Skeletal muscle tissue (tissue), 3 donors: ENCODE measurements at regions not wholly inside any gene's neighbourhood (a gene's known extent, or its start where the extent isn't known, plus 50 kb on each side); places are given as distances from the start of the nearest gene placed in this dataset.

ENCODE experiments used
- H3K27ac ChIP-seq: one replicate; pipeline ENCODE4 v1.7.0; 2013; ENCODE audit warnings: mild to moderate bottlenecking, low read depth, low read length, inconsistent platforms
- H3K27me3 ChIP-seq, 3 donors: one replicate each; pipeline ENCODE4 v1.7.0; 2013; ENCODE audit warnings: low read length in 3 of 3; ENCODE audit not compliant: control insufficient read depth in 3 of 3, insufficient read depth in 3 of 3
- H3K36me3 ChIP-seq, 3 donors: one replicate each; pipeline ENCODE4 v1.7.0; 2013; ENCODE audit warnings: low read length in 3 of 3; ENCODE audit not compliant: control insufficient read depth in 3 of 3, insufficient read depth in 3 of 3
- H3K4me1 ChIP-seq, 3 donors: one replicate each; pipeline ENCODE4 v1.7.0; 2013; ENCODE audit warnings: low read length in 3 of 3, mild to moderate bottlenecking in 3 of 3; ENCODE audit not compliant: control insufficient read depth in 3 of 3, insufficient read depth in 3 of 3
- H3K4me3 ChIP-seq, 3 donors: one replicate each; pipeline ENCODE4 v1.7.0; 2013; ENCODE audit warnings: low read length in 3 of 3
- H3K9ac ChIP-seq, 3 donors: one replicate each; pipeline ENCODE4 v1.7.0; 2013; ENCODE audit warnings: low read length in 3 of 3, mild to moderate bottlenecking in 3 of 3, moderate library complexity in 2 of 3, low read depth in 1 of 3
- H3K9me3 ChIP-seq, 3 donors: one replicate each; pipeline ENCODE4 v1.7.0; 2013; ENCODE audit warnings: low read length in 3 of 3; ENCODE audit not compliant: control insufficient read depth in 3 of 3
- donor health status: Osteomylitis.

DNA sequence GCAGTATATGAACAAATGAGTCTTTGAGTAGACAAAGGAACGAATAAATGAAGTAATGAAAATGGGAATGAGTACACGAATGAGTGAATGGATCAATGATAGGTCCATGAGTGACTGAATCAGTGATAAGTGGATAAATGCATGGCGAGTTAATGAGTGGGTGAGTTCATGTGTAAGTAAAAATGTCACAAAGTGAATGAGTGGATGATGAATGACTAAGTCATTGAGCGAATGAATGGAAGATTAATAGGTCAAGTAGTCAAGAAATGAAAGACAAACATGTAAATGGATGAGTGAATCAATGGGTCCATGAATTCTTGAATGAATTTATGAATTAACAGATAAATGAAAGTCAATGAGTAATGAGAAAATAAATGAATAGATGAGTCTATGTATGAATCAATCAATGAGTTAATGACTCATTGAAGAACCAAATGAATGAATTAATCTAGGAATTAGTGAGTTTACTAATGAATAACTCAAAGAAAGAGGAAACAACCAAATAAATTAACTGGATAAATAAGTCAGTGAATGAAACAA lies 97.3 kb upstream of the RTL1 start:
- Histone ChIP-seq H3K4me3 (no peak overlapping the region), H3K9me3 (no peaks in the 10 kb centered on the region), H3K9ac (no peak overlapping the region), H3K4me1 (no peaks in the 10 kb centered on the region), H3K27me3 (peaks cover 0 to 5% (median 2%) of the 10 kb centered on the region in 3 donors), H3K27ac (no peak overlapping the region), H3K36me3 (no peaks in the 10 kb centered on the region)

- H3K4me1 ChIP-seq: no peaks in the 10 kb centered on the region
- H3K9ac ChIP-seq: no peak overlapping the region
- no peak overlapping the region for H3K27ac ChIP-seq
- H3K36me3 ChIP-seq: no peaks in the 10 kb centered on the region
- H3K9me3 ChIP-seq: no peaks in the 10 kb centered on the region
- peaks cover 0 to 5% (median 2%) of the 10 kb centered on the region in 3 donors for H3K27me3 ChIP-seq
- no peak overlapping the region for H3K4me3 ChIP-seq
Observed at GRCh38 chr14:101001311-101002069, 98.0 kb upstream of the RTL1 start.

DNA sequence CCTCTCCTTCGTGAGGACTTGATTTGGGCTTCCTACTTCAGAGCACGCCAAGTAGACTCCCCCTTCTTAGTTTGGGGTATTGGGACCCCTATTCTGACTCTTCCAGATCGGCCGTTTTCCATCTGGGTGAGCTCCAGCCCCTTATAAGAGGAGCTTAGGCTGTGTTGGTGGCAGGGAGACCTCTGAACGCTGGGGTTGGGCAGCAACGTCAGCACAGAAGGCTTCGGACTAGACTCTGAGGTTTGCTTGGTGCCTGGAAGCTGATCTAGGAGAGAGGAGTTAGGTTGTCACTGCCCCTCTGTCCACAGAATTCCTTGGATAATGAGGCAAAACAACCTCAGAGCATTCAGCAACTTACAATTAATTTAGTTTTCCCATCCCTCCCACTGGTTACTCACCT lies 99.2 kb upstream of the RTL1 start:
- peaks cover 0 to 5% (median 2%) of the 10 kb centered on the region in 3 donors for H3K27me3 ChIP-seq
- no peak overlapping the region for H3K9ac ChIP-seq
- H3K4me3 ChIP-seq: no peak overlapping the region
- no peaks in the 10 kb centered on the region for H3K36me3 ChIP-seq
- no peak overlapping the region for H3K27ac ChIP-seq
- no peaks in the 10 kb centered on the region for H3K9me3 ChIP-seq
- H3K4me1 ChIP-seq: no peaks in the 10 kb centered on the region

- no peak overlapping the region for H3K27ac ChIP-seq
- no peaks in the 10 kb centered on the region for H3K4me1 ChIP-seq
- H3K4me3 ChIP-seq: no peak overlapping the region
- H3K9ac ChIP-seq: no peak overlapping the region
- H3K27me3 ChIP-seq: peaks cover 2 to 5% (median 5%) of the 10 kb centered on the region in 3 donors
- no peaks in the 10 kb centered on the region for H3K9me3 ChIP-seq
- no peaks in the 10 kb centered on the region for H3K36me3 ChIP-seq
Observed at GRCh38 chr14:101004176-101004575, 100.7 kb upstream of the RTL1 start.

- Histone ChIP-seq H3K27me3 (peaks cover 2 to 5% (median 5%) of the 10 kb centered on the region in 3 donors), H3K9me3 (no peaks in the 10 kb centered on the region), H3K4me1 (no peaks in the 10 kb centered on the region), H3K9ac (no peak overlapping the region), H3K4me3 (no peak overlapping the region), H3K27ac (no peak overlapping the region), H3K36me3 (no peaks in the 10 kb centered on the region)
Observed at GRCh38 chr14:101004954-101005353, 101.4 kb upstream of the RTL1 start.

DNA sequence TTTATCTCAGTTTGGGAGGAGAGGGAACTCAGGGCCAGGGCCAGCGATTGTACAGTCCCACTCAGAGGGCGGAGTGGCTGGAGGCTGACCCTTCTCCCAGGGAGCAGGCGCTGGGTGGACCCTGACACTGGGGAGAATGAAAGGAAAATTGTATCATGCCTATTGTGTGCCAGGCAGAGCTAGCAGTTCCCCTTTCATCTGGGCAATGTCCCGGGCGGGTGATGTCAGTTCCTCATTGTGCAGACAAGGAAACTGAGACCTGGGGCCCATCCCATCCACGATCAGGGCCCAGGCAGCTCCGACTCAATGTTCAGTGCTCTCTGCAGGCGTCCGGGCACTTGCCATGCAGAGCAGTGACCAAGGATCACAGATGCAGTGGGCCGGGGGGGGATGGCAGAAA lies 101.9 kb upstream of the RTL1 start:
- Histone ChIP-seq H3K36me3 (no peaks in the 10 kb centered on the region), H3K9ac (no peak overlapping the region), H3K27ac (no peak overlapping the region), H3K4me3 (no peak overlapping the region), H3K27me3 (peaks cover 2 to 5% (median 2%) of the 10 kb centered on the region in 3 donors), H3K9me3 (no peaks in the 10 kb centered on the region), H3K4me1 (no peaks in the 10 kb centered on the region)

DNA sequence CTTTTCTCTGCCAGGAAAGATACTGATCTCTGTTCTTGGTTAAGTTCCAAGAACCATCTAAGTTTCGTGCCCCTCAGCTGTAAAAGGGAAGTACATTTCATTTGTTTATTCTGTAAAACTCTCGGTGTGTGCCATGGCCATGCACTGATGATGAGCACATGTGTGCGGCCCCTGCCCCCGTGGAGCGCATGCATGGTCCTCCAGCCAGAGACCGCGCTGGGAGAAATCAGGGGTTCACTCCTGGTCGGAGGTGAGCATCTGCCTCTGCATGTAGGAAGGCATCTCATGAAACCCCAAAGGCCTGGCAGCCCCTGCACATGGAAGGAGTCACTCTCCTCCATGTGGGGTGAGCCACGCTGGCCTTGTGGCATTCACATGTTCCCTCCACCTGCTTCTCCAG lies 102.5 kb upstream of the RTL1 start:
- H3K9ac ChIP-seq: no peak overlapping the region
- no peaks in the 10 kb centered on the region for H3K4me1 ChIP-seq
- no peaks in the 10 kb centered on the region for H3K36me3 ChIP-seq
- H3K4me3 ChIP-seq: no peak overlapping the region
- peaks cover 0 to 5% (median 2%) of the 10 kb centered on the region in 3 donors for H3K27me3 ChIP-seq
- H3K9me3 ChIP-seq: no peaks in the 10 kb centered on the region
- H3K27ac ChIP-seq: no peak overlapping the region

DNA sequence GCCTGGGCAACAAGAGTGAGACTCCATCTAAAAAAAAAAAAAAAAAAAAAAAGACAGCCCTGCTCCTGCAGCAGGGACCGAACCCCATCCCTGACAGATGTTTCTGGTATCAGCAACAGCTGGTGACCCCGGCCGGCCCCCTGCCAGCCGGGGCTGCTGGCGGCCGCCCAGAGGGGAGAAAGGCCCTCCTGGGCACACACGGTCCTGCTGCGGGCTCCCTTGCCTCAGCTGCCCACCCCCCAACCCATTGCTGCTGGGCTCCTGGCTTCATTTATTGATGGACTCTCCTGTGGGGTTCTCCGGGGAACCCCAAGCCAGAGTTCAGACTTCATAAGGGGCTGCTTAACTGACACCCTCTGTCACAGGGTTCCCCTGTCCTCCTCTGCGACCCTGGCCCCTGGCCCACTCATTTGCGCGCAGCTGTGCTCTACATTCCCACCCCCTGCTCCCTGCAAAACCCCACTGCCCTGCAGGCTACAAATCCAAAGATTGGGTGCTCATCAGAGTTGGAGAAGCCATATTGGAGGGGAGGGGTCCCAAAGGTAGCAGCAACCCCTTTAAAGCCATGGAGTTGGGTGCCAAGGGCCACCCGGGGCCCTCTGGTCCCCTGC lies 103.6 kb upstream of the RTL1 start:
- Histone ChIP-seq H3K27me3 (peaks cover 0 to 5% (median 2%) of the 10 kb centered on the region in 3 donors), H3K36me3 (no peaks in the 10 kb centered on the region), H3K9ac (no peak overlapping the region), H3K27ac (no peak overlapping the region), H3K9me3 (no peaks in the 10 kb centered on the region), H3K4me1 (no peaks in the 10 kb centered on the region), H3K4me3 (no peak overlapping the region)

DNA sequence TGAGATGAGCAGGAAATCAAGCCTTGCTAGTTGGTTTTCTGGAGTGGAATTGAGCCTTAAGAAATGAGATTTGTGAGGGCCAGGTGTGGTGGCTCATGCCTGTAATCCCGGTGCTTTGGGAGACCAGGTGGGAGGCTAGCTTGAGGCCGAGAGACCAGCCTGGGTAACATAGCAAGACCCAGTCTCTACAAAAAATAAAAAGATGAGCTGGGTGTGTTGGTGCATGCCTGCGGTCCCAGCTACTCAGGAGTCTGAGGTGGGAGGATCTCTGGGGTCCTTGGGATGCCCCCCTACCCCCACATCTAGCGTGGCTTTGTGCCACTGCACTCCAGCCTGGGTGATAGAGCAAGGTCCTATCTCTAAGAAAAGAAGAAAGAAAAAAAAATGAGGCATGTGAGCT lies 104.2 kb upstream of the RTL1 start:
- H3K36me3 ChIP-seq: no peaks in the 10 kb centered on the region
- no peaks in the 10 kb centered on the region for H3K9me3 ChIP-seq
- H3K4me3 ChIP-seq: no peak overlapping the region
- peaks cover 0 to 5% (median 2%) of the 10 kb centered on the region in 3 donors for H3K27me3 ChIP-seq
- H3K9ac ChIP-seq: no peak overlapping the region
- H3K4me1 ChIP-seq: no peaks in the 10 kb centered on the region
- no peak overlapping the region for H3K27ac ChIP-seq

DNA sequence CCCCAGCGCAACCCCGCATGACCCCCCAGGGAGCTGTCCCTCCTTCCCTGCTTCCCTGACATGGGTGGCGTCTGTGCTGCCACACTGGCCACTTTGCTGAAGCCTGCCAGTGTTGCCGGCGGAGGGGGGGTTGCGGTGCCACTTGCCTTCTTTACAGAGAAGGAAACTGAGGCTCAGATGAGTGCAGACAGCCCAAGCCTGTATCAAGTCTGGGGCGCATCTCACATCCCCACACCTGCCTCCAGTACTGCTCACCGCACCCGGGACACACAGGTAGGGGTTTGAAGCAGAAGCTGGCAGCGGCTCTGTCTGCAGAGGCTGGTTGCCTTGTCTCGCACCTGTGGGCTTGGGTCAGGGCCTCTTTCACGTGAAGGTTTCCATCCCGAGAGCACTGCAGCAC lies 104.7 kb upstream of the RTL1 start:
- H3K4me1 ChIP-seq: no peaks in the 10 kb centered on the region
- H3K36me3 ChIP-seq: no peaks in the 10 kb centered on the region
- H3K27ac ChIP-seq: no peak overlapping the region
- H3K9me3 ChIP-seq: no peaks in the 10 kb centered on the region
- H3K27me3 ChIP-seq: peaks cover 0 to 5% (median 2%) of the 10 kb centered on the region in 3 donors
- H3K9ac ChIP-seq: no peak overlapping the region
- H3K4me3 ChIP-seq: no peak overlapping the region
